ENCODE measurements at regions not wholly inside any gene's neighbourhood (a gene's known extent, or its start where the extent isn't known, plus 50 kb on each side); places are given as distances from the start of the nearest gene placed in this dataset.

DNA sequence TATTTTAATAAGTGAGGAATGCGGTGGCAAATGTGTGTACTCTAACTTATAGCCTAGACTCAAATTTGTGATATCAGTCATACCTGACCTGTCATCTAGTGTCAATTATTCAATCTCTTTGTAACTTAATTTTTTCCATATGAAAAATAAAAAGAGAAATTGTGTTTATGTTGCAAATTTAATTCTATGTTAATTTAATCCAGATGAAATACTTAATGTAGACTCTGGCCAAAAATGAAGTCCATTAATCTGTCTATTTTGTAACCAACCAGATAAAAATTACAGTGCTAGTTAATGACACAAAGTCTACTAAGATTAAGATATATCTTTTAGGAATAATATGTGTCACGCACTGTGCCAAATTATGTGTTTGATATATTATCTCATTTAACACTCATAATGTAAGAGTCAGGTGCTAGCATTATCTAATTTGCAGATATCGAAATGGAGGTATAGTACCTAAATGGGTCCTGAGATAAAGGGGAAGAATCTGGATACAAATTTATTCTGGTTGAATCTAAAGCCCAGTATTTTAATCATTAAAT, 712.1 kb downstream of the KCTD16 start:
- ChIA-PET POLR2A (ENCODE audit: low non-redundant PET) (no interaction called here), CTCF (no interaction called here)
- TF ChIP-seq, protein P1, sequence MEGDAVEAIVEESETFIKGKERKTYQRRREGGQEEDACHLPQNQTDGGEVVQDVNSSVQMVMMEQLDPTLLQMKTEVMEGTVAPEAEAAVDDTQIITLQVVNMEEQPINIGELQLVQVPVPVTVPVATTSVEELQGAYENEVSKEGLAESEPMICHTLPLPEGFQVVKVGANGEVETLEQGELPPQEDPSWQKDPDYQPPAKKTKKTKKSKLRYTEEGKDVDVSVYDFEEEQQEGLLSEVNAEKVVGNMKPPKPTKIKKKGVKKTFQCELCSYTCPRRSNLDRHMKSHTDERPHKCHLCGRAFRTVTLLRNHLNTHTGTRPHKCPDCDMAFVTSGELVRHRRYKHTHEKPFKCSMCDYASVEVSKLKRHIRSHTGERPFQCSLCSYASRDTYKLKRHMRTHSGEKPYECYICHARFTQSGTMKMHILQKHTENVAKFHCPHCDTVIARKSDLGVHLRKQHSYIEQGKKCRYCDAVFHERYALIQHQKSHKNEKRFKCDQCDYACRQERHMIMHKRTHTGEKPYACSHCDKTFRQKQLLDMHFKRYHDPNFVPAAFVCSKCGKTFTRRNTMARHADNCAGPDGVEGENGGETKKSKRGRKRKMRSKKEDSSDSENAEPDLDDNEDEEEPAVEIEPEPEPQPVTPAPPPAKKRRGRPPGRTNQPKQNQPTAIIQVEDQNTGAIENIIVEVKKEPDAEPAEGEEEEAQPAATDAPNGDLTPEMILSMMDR (conservative IDR thresholded peaks at IDR 0.05; ENCODE audit: low read depth) = no peak
- no peak overlapping the region for H3K27ac ChIP-seq
- no peak for DNase-seq (ENCODE audit: low spot score)

DNA sequence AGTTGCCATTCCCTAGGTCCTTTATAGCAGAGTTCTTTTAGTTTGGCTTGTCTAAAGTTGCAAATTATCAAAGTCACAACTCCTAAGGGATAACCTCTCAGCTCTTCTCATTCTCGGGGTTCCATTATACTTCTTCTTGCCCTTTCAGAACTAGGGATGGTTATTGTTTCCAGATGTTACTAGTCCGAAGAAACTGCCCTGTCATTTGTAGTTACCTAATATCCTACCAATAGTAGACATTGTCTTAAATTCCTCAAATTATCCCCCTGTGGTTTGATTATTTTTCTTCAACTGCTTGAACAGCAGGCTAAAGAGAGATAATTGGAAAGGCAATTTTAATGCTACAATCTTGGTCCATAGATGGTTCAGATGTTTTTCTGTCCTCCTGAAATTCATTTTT, 709.8 kb downstream of the KCTD16 start:
- TF ChIP-seq, protein P1 (conservative IDR thresholded peaks at IDR 0.05; ENCODE audit: low read depth) = no peak
- CTCF ChIA-PET = no interaction called here
- H3K27ac ChIP-seq = no peak overlapping the region
- POLR2A ChIA-PET (ENCODE audit: low non-redundant PET) = no interaction called here
- no peak for DNase-seq (ENCODE audit: low spot score)

DNA sequence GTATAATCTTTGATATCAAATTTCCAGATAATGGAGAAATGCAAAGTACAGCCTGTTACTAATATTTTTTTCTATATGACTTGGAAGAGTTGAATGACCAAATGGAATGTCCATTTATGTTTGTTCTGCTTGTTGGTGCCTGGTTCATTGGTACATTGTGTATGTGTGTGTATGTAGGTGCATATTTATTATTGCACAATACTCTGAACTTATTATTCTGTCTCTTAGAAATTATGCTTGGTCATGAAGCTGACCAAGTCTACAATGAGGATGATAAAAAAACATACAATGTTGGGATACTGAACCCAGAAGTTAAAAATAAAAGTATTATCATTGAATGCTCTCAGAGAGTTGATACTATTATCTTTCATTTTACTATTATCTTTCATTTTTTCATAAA, 706.3 kb downstream of the KCTD16 start:
- ChIA-PET POLR2A (ENCODE audit: low non-redundant PET) (no interaction called here), CTCF (no interaction called here)
- DNase-seq (ENCODE audit: low spot score) = no peak
- TF ChIP-seq, protein P1 (conservative IDR thresholded peaks at IDR 0.05; ENCODE audit: low read depth) = no peak
- no peak overlapping the region for H3K27ac ChIP-seq

DNA sequence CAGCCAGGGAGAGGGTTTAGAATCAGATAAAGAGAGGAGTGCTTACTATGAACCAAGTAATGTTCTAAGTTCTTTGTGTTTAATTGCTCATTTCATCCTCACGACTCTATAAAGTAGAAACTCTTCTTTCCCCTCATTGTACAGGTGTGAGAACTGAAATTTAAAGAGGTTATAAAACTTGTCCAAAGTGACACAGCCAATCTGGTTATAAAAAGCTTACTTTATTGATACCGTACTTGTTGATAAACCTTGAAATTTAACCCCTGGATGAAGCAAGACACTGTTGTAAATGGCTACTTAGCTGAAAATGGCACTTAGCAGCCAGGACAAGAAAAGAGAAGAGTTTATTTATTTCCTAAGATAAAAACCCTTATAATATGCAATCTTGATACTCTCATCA, 702.4 kb downstream of the KCTD16 start:
- DNase-seq (ENCODE audit: low spot score) = no peak
- ChIA-PET CTCF (no interaction called here), POLR2A (ENCODE audit: low non-redundant PET) (no interaction called here)
- H3K27ac ChIP-seq = no peak overlapping the region
- TF ChIP-seq, protein P1 (conservative IDR thresholded peaks at IDR 0.05; ENCODE audit: low read depth) = no peak

DNA sequence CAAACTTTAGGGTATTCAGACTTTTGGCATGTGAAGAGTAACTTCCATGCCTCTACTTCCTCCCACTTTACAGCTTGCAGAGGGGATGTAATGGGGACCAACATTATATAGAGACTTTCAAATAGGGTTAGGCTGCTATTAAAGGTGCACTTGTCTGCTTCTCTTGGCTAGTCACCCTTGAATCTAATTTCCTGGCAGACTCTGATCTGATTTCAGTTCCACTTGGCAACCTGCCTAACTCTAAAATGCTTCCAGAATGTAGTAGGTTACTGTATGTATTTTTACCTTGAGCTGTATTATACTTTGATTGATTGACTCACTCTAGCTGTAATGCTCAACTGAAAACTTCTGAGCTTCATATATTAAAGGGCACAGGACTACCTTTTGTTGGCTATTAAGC, 693.4 kb downstream of the KCTD16 start:
- H3K27ac ChIP-seq = no peak overlapping the region
- CTCF ChIA-PET = no interaction called here
- DNase-seq (ENCODE audit: low spot score) = no peak
- TF ChIP-seq, protein P1 (conservative IDR thresholded peaks at IDR 0.05; ENCODE audit: low read depth) = no peak
- POLR2A ChIA-PET (ENCODE audit: low non-redundant PET) = no interaction called here

DNA sequence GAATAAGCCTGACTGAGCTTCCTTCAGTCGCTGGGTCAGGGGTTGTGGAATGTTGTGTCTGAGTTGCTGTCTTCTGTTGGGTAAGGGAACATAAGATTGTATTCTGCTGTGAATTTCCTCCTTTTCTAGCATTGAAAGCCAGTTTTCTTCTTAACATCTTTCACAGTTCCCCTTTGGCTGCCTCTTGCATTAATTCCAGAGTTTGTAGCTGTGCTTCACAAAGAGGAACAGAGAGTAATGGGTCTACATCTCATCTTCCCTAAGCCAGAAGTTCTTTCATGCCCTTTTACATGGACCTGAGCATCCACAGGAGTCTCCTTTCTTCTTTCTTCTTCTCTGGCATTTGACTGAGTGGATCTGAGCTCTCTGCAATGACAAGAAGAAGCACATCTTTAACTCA, 686.8 kb downstream of the KCTD16 start:
- TF ChIP-seq, protein P1 (conservative IDR thresholded peaks at IDR 0.05; ENCODE audit: low read depth) = no peak
- ChIA-PET CTCF (no interaction called here), POLR2A (ENCODE audit: low non-redundant PET) (no interaction called here)
- no peak for DNase-seq (ENCODE audit: low spot score)
- no peak overlapping the region for H3K27ac ChIP-seq

DNA sequence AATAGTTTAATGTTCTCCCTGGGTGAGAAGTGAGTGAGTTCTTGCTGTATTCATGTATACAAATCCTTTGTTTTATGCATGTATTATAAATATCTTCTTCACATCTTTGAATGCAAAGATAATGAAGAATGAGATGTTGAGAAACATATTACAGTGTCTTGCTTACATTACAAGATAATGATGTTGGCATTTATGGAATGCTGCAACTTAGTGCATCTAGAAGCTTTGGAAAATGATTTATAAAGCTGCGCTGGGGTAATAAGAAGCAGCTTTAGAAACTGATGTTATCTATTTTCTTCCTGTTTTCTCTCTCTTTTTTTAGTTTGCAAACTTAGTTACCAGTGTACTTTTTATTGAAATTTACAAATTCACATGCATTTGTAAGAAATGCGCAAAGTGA, 673.4 kb downstream of the KCTD16 start:
- no peak overlapping the region for H3K27ac ChIP-seq
- no peak for DNase-seq (ENCODE audit: low spot score)
- ChIA-PET POLR2A (ENCODE audit: low non-redundant PET) (no interaction called here), CTCF (no interaction called here)
- TF ChIP-seq, protein P1 (conservative IDR thresholded peaks at IDR 0.05; ENCODE audit: low read depth) = no peak

Measured in RWPE1 (cell line).